GM18499 (cell line): ENCODE measurements at regions not wholly inside any gene's neighbourhood (a gene's known extent, or its start where the extent isn't known, plus 50 kb on each side); places are given as distances from the start of the nearest gene placed in this dataset.
"Not testable (repeated sequence)": the region's sequence is repeated elsewhere in the genome, so short reads cannot be mapped to it uniquely, and the experiment has no call there.

Experiments
- ATAC-seq: cut with Tn5 transposase; IDR thresholded peaks from one replicate; pipeline ENCODE4 v1.9.1; 2021; ENCODE audit warnings: moderate number of reproducible peaks; ENCODE audit not compliant: insufficient read depth, unreplicated experiment

GRCh38 chr6:11961923-11962322 is 50.2 kb upstream of the HIVEP1 start:
- no peak for ATAC-seq

- ATAC-seq: no peak
Observed at GRCh38 chr6:11960909-11961779, 51.0 kb upstream of the HIVEP1 start.

- ATAC-seq: no peak
Observed at GRCh38 chr6:11956781-11957180, 55.3 kb upstream of the HIVEP1 start.

DNA sequence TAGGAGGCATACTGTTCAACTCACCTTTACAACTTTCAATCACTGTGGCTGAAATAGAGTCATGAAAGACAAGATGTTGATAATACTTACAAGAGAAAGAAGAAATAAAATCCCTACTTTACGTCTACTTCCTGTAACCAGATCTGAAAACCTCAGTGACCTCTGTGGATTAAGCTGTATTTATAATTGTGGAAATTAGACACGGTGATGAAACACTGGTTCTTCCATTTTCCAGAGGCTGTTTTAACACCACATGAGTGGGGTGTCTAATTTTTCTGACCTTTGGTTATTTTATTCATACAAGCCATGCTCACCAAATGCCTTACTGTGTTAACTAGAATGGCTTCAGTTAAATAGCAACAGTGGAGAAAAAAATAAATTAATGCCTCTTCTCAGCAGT is 58.5 kb upstream of the HIVEP1 start:
- ATAC-seq: no peak

GRCh38 chr6:11952316-11952715 is 59.8 kb upstream of the HIVEP1 start:
- ATAC-seq: no peak

DNA sequence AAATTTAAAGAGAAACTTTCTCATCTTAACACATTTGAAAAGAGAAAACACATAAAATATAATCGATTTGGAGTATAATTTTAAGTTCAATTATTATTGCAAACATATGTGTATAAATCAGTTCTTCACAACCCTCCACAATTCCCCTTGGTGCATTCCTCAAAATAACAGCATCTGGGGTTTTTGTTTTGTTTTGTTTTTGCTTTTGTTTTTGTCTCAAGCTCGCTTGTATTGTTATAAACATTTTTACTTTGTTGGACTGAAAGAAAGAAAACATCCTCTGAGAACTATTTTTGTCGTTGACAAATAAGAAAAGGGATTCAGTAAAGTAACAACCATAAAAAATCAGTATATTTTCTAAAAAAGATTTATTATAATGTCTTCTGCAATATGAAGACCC is 60.2 kb upstream of the HIVEP1 start:
- no peak for ATAC-seq

DNA sequence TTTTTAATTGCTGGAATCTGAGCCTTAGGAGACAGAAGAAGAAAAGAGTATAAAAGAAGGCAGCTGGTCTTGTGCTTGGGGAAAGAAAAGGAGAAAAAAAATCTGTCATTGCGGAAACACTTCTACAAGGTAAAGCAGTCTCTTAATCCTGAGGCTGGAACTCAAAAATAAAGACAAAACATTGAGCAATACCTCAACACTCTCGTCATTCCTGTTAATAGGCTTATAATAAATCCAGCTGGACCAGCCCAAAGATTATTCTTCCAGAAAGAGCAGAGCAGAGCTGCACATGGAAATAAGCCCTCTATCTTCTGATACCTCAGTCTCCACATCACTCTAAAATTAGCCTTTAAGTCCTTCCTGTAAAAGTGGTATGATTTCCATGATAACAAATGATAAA is 62.0 kb upstream of the HIVEP1 start:
- ATAC-seq: no peak

DNA sequence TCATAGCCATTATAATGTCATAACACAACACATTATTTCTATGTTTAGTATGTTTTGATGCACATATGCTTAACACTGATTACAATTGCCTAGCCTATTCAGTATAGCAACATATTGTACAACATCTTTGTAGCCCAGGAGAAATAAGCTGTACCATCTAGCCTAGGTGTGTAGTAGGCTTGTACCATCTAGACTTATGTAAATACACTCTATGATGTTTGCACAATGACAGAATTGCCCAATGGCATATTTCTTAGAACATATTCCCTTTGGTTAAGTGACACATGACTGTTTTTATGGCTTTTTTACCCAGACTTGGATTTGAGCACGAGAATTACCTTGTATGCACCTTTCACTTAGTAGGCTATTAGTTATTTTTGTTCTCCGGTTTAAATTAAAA is 64.5 kb upstream of the HIVEP1 start:
- ATAC-seq: no peak

- no peak for ATAC-seq
Observed at GRCh38 chr6:11947063-11947462, 65.0 kb upstream of the HIVEP1 start.

DNA sequence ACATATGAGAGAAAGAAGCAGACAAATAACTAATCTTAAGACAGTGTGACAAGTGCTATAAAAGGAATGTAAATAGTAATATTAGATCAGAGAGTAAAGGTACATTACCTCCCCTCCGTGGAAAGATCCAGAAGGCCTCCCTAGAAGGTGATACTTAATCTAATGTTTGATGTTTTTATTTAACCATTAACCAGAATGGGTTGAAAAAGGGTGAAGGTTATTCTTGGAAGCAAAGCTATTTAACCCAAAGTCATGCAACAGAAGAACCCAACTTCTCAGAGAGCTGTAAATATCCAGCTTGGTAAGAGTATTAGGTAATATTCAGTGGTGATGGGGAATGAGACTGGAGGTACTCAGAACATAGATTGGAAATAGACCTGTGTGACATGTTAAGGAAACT is 68.0 kb upstream of the HIVEP1 start:
- ATAC-seq: no peak

- no peak for ATAC-seq
Observed at GRCh38 chr6:11943060-11943459, 69.1 kb upstream of the HIVEP1 start.

- ATAC-seq: no peak
Observed at GRCh38 chr6:11942185-11942864, 69.8 kb upstream of the HIVEP1 start.

- ATAC-seq: not testable (repeated sequence)
Observed at GRCh38 chr6:11940532-11941166, 71.5 kb upstream of the HIVEP1 start.

- no peak for ATAC-seq
Observed at GRCh38 chr6:11938285-11938890, 73.7 kb upstream of the HIVEP1 start.

DNA sequence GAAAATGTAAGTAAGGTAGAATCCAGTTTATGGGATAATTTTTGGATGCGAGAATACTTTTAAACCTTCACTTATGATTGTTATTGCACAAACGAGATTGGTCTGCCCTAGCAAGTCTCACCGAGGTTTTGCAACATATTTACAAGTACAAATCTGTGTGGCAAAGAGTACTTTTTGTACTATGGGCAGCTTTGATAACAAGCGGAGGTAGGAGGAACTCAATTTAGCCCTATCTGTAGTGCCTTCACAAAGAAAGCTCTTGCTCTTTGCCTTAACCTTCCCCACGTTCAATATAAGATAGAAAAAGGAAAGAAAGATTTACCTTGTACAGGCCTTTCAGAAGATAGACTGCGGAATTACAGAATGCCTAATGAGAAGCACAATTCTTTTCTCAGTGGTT is 77.5 kb upstream of the HIVEP1 start:
- ATAC-seq: no peak

DNA sequence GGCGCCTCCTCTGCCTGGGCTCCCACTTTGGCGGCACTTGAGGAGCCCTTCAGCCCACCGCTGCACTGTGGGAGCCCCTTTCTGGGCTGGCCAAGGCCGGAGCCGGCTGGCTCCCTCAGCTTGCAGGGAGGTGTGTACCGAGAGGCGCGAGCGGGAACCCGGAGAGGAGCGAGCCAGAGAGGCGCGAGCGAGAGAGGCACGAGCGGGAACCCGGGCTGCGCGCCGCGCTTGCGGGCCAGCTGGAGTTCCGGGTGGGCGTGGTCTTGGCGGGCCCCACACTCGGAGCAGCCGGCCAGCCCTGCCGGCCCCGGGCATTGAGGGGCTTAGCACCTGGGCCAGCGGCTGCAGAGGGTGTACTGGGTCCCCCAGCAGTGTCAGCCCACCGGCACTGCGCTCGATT is 79.2 kb upstream of the HIVEP1 start:
- not testable (repeated sequence) for ATAC-seq

DNA sequence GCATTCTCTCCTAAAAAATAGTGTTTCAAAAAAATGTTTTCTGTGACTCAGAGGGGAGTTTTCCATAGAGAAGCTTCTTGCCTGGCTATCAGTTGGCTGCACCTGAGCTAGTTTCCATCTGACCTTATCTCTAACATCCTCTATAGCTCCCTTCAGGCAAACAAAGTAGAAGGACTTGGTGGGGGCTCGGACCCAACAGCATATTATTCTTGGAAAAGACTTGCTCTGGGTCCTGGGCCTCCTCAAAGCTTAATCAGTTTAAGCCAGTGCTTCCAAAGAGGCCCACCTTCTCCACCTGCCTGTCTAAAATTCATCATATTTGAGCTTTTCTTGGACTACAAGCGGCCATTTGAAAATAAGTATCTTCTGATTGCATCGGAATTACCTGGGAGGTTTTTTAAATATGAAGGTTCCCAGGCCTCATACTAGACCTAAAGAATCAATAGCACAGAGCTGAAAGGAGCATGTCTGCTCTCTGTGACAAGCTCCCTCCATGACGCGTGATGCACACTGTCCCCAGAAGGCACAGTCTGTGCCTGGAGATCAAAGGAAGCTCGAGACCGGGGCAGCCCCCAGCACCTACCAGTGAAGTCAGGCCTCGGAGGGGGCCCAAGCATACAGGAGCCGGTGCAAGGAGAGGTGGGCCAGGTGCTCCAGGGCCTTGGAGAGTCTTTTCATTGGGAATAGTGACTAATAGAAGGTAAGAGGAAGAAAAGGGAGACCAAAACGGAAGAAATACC is 80.6 kb upstream of the HIVEP1 start:
- no peak for ATAC-seq

GRCh38 chr6:11930834-11931233 is 81.3 kb upstream of the HIVEP1 start:
- not testable (repeated sequence) for ATAC-seq

DNA sequence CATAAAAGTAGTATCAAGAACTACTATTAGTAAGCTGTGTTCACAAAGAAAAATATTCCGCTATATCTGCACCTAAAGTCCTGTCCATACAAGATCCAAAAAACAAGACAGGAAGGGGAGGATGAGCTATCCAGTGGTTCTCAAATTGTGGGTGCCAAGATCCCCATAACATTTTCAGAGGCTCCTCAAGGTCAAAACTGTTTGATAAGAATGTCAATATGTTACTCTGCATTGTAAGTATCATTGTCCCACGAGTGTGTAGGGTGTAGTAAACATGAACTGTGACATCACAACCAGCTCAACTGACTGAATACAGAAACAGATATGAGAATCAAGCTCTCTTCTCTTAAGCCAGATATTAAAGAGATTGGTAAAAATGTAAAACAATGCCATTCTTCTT is 81.9 kb upstream of the HIVEP1 start:
- ATAC-seq: no peak

- ATAC-seq: no peak
Observed at GRCh38 chr6:11929241-11929835, 82.8 kb upstream of the HIVEP1 start.
